ENCODE measurements at regions not wholly inside any gene's neighbourhood (a gene's known extent, or its start where the extent isn't known, plus 50 kb on each side); places are given as distances from the start of the nearest gene placed in this dataset.

GRCh38 chr3:67896130-67896529, 241.7 kb upstream of the SUCLG2 start:
- no peak for DNase-seq (ENCODE audit: low read depth in 3 of 3, low spot score in 1 of 3)

- DNase-seq (ENCODE audit: low read depth in 3 of 3, low spot score in 1 of 3), result no peak
Observed at GRCh38 chr3:67894510-67894909, 240.1 kb upstream of the SUCLG2 start.

GRCh38 chr3:67884345-67884744, 229.9 kb upstream of the SUCLG2 start:
- DNase-seq (ENCODE audit: low read depth in 3 of 3, low spot score in 1 of 3), result no peak

- no peak for DNase-seq (ENCODE audit: low read depth in 3 of 3, low spot score in 1 of 3)
Observed at GRCh38 chr3:67883766-67884165, 229.4 kb upstream of the SUCLG2 start.

GRCh38 chr3:67882981-67883380, 228.6 kb upstream of the SUCLG2 start:
- no peak for DNase-seq (ENCODE audit: low read depth in 3 of 3, low spot score in 1 of 3)

- no peak for DNase-seq (ENCODE audit: low read depth in 3 of 3, low spot score in 1 of 3)
Observed at GRCh38 chr3:67876261-67876660, 221.8 kb upstream of the SUCLG2 start.

GRCh38 chr3:67875858-67876257, 221.4 kb upstream of the SUCLG2 start:
- no peak for DNase-seq (ENCODE audit: low read depth in 3 of 3, low spot score in 1 of 3)

- DNase-seq (ENCODE audit: low read depth in 3 of 3, low spot score in 1 of 3), result no peak
Observed at GRCh38 chr3:67875338-67875737, 220.9 kb upstream of the SUCLG2 start.

- no peak for DNase-seq (ENCODE audit: low read depth in 3 of 3, low spot score in 1 of 3)
Observed at GRCh38 chr3:67870477-67870876, 216.1 kb upstream of the SUCLG2 start.

GRCh38 chr3:67866571-67866970, 212.2 kb upstream of the SUCLG2 start:
- DNase-seq (ENCODE audit: low read depth in 3 of 3, low spot score in 1 of 3), result no peak

- no peak for DNase-seq (ENCODE audit: low read depth in 3 of 3, low spot score in 1 of 3)
Observed at GRCh38 chr3:67864587-67865183, 210.3 kb upstream of the SUCLG2 start.

GRCh38 chr3:67863869-67864268, 209.5 kb upstream of the SUCLG2 start:
- DNase-seq (ENCODE audit: low read depth in 3 of 3, low spot score in 1 of 3), result no peak

- no peak for DNase-seq (ENCODE audit: low read depth in 3 of 3, low spot score in 1 of 3)
Observed at GRCh38 chr3:67860429-67860828, 206.0 kb upstream of the SUCLG2 start.

- DNase-seq (ENCODE audit: low read depth in 3 of 3, low spot score in 1 of 3), result no peak
Observed at GRCh38 chr3:67858492-67858891, 204.1 kb upstream of the SUCLG2 start.

- no peak for DNase-seq (ENCODE audit: low read depth in 3 of 3, low spot score in 1 of 3)
Observed at GRCh38 chr3:67856718-67857117, 202.3 kb upstream of the SUCLG2 start.

GRCh38 chr3:67854663-67855062, 200.3 kb upstream of the SUCLG2 start:
- no peak for DNase-seq (ENCODE audit: low read depth in 3 of 3, low spot score in 1 of 3)

GRCh38 chr3:67853520-67853919, 199.1 kb upstream of the SUCLG2 start:
- DNase-seq (ENCODE audit: low read depth in 3 of 3, low spot score in 1 of 3), result no peak

- DNase-seq (ENCODE audit: low read depth in 3 of 3, low spot score in 1 of 3), result no peak
Observed at GRCh38 chr3:67848299-67848698, 193.9 kb upstream of the SUCLG2 start.

- DNase-seq (ENCODE audit: low read depth in 3 of 3, low spot score in 1 of 3), result no peak
Observed at GRCh38 chr3:67846166-67846565, 191.8 kb upstream of the SUCLG2 start.

GRCh38 chr3:67832817-67833216, 178.4 kb upstream of the SUCLG2 start:
- DNase-seq (ENCODE audit: low read depth in 3 of 3, low spot score in 1 of 3), result no peak

- DNase-seq (ENCODE audit: low read depth in 3 of 3, low spot score in 1 of 3), result no peak
Observed at GRCh38 chr3:67831262-67831661, 176.8 kb upstream of the SUCLG2 start.

- DNase-seq (ENCODE audit: low read depth in 3 of 3, low spot score in 1 of 3), result no peak
Observed at GRCh38 chr3:67828486-67829010, 174.1 kb upstream of the SUCLG2 start.

- DNase-seq (ENCODE audit: low read depth in 3 of 3, low spot score in 1 of 3), result no peak
Observed at GRCh38 chr3:67821135-67821534, 166.7 kb upstream of the SUCLG2 start.

All from stimulated activated CD4-positive, alpha-beta T cell treated with anti-CD3 and anti-CD28 coated beads, TNF-alpha, amount 100 ng/mL, for 1 hour (primary cell).